Glomerular endothelial cell (primary cell): ENCODE measurements at regions not wholly inside any gene's neighbourhood (a gene's known extent, or its start where the extent isn't known, plus 50 kb on each side); places are given as distances from the start of the nearest gene placed in this dataset.
A peak's percentile ranks its signal among the peaks of the same experiment; 100 is the strongest.

Source experiments
- DNase-seq: peaks from one replicate; pipeline ENCODE4 v3.0.0-alpha.2; 2011; ENCODE audit warnings: low read depth, low spot score; ENCODE audit errors: extremely low read depth

DNA sequence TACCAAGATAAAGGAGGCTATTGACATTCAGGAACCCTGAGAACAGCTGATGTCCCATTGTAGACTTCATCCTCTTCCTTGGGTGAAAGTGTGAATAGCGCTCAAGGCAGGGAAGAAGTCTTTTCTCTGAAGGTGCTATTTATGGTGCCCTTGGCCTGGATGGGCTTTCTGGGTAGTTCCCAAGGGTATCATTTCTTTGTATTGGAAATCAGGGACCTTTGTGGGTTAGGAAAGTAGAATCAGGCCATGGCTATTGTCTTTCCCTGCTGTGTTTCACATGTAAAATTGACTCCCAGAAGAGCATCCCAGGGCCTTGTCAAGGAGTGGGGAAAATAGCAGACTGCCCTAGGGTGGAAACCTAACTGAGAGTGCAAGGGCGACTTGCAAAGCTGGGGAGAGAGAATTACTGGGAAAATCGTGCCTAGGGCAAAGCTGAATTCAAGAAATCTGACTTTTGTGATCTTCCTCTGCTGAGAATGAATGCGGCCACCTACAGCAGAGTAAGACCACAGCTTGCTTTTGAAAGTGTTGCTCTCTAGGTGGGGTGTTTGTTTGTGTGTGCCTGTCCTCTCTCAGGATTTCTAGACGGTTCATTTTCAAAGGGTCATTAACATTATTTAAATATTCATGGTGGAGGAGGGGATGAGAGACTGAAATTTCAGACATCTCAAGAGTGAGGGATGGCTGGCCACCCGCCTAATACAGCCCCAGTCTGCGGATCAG is 160.6 kb downstream of the C9orf152 start:
- no peak for DNase-seq

DNA sequence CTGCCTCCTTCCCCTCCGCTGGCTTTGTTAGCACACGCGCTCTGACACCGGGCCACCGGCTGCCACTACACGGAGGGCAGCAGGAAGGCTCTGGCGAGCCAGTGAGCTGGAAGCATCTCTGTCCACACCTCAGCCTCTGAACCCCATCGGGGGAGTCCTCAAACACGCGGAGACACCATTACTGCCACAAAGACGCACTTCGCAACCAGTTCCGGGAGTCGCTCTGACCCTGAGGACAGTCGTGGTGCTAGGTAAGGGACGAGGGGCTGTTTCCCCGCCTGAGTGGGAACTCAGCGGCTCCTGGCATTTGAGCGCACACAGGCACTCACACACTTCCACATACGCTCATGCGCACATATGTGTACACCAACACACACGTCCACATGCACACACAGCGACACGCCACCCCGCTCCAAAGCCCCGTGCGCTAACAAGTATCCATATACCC is 160.0 kb downstream of the C9orf152 start:
- DNase-seq = no peak

DNA sequence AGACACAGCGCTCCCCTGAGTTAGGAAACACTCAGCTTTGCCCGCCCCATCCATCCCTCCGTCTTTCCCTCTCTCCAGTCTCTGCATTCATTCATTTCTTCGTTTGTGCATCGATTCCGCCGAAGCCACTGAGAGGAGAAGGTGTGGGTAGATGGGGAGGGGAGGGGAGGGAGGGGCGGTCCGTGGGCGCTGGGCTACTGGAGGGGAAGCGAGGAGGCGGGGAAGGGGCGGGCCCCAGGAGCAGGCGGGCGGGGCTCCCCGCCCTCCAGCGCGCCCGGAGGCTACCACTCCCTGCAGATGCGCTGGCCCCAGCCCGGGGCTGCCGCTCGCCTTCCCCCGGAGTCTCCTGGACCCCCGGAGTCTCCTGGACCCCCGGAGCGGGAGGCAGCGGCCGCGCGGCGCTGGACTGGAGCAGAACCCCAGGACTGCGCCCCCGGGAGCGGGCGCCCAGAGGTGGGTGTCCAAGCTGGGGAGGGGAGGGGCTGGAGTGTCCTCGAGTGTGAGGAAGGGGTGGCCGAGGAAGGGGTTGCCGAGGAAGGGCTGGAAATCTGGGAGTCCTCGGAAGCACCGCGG is 159.5 kb downstream of the C9orf152 start:
- no peak for DNase-seq

DNA sequence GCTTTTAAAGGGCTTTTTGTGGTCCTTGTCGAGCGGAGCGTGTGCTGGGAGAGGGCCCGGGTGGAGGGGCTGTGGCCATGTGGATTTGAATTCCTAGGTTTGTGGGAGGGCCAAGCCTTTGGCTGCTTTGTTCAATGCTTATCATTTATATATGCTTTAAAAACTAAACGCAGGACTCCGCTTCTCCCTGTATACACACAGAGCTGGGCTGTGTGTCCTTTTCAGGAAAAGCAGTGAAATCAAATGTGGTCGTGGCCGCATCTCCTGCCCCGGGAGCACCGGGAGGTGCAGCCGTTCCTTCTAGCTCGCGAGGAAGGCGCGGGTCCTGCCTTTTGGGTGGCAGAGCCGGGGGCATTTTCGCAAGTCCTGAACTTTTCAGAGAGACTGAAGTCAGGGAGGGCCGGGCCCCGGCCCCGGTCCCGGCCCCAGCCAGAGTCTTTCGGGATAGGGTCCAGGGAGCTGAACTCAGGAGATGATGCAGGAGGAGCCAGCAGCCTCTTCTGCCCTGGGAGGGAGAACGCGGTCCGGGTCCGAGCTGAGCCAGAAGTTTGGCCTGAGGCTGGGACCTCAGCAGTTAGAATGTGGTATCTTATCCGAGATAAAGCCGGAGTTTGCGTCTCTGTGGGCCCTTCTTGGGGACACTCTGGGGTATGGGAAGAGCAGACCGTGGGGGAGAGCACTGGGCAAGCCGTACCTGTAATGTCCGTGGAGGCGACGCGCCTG is 158.8 kb downstream of the C9orf152 start:
- no peak for DNase-seq

DNA sequence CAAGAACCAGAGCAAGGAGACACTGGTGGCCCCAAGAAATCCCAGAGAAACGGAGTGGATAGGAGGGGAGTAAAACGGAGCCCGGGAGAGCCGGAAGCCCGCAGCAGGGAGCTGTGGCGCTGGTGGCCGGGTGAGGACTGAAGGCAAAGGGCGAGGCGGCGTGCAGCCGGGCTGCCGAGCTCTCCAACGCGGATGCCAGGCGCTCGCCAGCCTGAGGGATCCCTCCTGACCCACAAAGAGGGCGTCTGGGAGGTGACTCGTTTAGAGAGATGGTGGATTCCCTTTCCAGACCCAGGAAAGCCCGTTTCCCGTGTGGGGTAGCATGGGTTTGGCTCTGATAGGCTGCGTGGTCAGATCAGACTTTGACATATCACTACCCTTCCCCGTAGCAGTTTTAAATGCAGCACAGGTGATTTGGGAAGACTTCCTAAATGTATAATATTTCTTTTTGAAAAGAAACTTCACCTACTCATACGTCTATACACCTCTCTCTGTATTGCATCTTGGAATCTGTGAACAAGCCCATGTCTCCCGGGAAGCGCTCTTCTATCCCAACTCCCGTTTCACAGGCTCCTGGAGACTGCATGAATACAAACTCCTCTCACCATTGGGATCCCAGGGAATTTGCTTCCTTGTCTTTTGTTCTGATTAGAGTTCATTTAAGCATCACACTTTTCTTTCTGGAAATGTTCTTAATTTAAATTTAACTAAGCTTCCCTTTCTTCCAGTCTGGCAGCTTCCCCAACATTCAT is 158.1 kb downstream of the C9orf152 start:
- no peak for DNase-seq

DNA sequence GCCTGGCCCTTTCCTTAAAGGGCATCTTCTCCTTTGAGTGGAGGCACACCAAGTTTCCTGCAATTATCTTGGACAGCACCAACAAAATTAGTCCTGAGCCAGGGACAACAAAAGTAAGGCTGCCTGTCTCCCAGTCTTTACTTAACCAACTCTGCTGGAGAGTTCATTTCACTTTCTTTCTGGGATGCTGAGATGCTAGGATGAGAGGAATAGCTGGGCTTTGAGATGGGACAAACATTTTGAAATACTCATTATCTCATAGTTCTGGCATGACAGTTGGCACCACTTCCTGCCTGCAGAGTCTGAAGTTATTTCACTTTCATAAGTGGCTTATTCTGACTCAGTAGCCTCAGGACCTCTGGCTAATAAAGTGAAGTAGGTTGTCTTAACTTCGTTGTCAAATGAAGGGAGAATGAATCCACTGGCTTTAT is 157.0 kb downstream of the C9orf152 start:
- no peak for DNase-seq

DNA sequence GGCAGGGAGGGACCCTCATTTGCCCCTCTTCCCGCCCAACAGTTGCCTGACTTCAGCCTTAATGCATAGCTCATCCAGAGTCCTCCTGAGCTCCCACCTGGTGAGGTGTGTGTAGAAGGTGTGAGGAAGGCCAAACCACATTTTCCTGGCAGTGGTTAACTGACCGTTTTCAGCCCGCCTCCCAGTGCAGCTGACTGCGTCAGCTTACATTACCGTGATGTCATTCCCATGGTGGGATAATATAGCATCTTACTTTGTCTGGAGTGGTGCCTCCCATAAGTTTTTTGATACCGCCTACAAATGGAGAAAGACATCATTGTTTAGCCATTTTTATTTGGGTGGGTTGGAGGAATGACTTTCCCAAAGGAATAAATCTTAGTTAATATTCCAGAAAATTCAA is 151.9 kb downstream of the C9orf152 start:
- DNase-seq = no peak

DNA sequence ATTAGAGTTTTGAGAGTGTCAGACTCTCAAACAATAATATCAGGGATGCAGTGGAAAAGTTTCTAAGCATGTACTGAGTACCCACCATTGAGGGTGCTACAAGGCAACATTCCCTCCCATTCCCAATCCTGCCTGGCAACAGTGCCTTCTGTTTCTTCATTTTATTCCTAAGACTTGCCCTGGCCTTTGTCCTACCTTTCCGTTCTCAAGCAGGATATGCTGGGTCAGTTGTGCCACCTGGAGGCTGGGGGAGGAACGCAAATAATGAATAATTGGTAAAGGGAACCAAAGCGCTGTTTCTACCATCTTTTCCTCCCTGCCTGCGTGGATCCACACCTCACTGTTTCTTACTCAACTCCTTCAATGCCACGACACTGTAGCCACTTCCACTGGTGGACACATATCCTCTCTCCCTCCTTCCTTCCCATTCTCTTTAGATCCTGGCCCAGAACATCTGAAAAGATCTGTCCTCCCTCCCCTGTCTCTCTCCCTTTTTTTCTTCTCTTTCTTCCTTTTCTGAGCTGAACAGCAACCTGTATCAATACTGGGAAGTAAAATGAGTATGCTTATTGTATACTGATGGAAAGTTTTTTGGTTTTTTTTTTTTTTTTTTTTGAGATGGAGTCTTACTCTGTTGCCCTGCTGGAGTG is 149.5 kb downstream of the C9orf152 start:
- no peak for DNase-seq

DNA sequence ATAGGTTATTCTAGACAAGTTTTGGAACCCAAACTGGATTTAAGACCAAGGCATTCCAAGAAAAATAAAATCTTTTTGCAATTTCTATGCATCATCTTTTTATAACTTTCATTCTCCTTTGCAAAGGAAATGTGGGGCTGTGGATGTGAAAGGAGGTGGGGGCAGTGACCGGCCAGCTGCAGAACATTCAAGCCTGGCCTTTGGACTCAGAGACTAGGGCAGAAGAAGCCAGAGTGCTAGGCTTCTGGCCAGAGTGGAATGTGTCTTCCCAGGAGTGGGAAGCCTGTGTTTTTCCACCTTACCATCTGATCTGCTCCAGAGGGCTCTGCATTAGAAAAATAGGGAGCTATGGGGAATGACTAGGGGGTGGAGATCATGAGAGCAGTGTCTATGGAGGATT is 148.5 kb downstream of the C9orf152 start:
- DNase-seq = no peak

DNA sequence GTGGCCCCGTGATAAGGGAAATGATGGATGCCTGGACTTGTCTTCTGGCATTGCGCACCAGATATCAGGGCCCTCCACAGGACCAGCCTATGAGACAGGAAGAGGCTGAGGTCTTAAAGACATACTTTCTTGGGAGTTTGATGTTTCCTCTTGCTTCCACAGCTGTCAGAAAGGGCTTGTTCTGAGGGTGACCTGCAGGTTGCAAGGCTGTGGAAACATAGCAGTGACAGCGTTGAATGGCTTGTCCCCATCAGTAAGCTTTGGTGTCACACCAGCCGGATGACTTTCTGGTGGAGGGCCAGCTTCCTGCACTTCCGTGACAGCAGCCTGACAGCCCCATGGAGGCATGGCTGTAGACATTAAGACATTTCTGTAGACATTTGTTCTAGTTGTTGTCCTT is 143.2 kb downstream of the C9orf152 start:
- DNase-seq = no peak

DNA sequence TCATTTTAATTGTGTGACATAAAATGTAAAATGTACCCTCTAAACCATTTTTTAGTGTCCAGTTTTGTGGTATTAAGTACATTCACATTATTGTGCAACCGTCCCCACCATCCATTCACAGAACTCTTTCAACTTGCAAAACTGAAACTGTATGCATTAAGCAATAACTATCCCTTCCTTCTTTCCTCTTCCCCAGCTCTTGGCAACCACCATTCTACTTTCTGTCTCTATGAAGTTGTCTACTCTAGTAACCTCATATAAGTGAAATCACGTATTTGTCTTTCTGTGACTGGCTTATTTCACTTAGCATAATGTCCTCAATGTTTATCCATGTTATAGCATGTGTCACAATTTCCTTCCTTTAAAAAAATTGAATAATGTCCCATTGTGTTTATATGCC is 142.4 kb downstream of the C9orf152 start:
- DNase-seq = no peak

DNA sequence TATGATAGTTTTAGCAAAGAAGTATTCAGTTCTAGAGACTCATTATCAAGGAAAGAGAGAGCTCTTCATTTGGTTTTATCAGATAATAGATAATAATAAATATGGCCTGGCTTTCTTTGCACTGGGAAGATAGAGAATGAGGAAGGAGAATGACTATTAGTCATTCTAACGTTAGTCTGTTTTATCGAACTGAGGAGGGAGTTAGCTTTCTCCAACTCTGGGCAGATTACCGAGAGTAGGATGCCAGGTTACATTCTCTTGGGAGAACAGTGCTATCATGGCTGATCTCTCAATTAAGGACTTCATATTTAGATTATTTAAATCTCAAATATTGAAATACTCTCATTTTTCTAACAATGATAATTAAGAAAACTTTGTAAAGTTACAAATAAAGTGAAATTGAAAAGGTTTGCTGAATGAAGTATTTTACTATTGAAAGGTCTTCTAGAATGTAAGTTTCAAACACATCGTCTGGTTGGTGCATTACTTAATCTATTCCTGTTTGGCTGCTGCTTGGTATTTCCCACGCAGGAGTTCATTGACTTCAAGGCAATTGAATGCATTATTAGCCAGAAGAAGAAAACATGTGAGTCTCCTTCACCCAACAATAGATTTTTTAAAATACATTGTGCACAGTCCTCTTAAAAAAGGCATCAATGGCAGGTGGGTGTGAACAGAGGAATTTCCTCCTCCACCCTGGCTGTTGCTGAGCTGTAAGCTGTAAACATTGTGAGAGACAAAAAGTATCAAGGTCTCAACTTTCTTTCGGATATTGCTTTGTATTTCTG is 140.8 kb downstream of the C9orf152 start:
- DNase-seq = no peak

DNA sequence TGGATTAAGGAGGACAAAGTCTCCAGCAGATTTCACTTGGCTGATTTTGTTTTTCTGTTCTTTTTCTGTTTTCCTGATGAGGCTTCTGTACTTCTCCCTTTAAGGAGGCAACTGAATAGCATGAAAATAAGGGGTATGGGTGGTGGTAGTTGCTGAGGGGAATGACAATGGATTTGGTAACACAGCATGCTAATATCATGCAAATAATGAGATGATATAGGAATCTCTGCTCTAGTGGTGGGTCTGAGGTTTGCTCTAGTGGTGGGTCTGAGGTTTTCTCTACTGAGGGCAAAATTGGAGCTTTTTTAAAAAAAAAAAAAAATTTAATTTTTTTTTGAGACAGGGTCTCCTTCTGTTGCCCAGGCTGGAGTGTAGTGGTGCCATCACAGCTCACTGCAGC is 139.7 kb downstream of the C9orf152 start:
- no peak for DNase-seq

DNA sequence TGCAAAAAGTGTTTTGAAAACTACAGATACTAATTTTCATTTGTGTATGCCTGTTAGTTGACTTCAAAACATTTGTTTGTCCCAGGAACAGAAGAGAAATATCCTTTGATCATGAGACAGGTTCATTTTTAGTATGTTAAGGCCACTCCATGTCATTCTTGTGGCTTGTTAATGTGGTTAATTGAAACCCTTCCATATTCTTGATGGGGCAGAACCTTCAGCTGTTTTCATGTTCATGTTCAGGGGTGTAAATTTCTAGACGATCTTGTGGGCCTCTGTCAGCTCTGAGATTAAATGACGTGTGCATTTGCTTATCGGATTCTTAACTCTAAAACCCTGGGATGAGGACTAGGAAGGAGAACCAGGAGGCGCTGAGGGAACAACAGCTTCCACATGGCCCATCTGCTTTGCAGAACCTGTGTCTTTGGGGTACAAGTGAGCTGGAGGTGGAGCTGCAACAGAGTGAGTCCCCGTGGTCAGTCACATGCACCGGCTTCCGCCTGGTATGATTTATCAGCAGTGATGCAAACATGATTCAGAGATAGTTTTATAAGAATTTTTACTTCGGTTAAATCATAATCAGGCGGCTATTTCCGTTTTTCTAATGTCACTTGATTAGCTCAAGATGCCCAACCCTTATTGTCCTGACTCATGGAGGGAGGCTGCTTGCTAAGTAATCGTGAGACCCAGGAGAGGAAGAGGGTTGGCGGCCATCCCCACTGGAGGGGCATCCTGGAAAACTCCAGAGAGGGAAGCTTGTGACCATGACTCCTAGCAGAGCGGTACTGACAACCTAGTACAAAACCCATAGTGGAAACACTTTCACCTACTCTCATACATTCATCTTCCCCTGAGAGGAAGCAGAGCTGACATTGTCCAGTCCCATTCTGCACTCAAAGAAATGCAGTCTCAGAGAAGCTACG is 138.4 kb downstream of the C9orf152 start:
- DNase-seq = peak; percentile 68

DNA sequence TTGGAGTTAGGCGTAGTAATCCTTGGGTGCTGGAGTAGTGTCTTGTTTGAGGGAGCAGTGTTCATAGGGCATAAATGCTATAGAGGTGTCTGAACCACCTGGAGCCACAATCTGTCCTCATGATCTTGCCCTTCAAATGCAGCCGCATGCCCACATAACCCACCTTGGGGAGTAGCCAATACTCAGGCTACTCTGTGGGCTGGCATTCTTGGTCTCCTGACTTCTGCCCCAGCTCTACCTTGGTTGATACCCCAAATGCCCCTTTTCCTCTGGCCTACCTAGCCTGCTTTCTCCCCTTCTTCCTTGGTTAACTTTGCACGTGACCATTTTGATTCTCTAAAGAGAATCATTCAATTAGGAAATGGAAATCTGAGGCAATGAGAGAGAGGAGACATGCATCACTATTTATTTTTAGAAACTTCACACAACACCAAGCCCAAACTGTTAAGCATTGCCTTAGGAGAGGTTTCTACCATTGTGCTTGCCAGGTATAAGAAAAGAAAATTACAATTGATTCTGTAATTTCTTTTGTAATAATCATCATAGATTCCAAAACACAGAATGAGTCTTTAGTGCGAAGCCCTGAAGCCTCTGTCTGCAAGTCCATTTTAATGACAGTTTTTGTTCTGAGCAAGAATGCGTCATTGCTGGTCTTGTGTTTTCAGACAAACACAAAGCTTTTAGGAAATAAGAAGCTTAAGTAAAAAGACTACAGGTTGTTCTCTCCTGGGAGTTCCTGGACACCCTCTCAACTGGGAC is 135.2 kb downstream of the C9orf152 start:
- no peak for DNase-seq

DNA sequence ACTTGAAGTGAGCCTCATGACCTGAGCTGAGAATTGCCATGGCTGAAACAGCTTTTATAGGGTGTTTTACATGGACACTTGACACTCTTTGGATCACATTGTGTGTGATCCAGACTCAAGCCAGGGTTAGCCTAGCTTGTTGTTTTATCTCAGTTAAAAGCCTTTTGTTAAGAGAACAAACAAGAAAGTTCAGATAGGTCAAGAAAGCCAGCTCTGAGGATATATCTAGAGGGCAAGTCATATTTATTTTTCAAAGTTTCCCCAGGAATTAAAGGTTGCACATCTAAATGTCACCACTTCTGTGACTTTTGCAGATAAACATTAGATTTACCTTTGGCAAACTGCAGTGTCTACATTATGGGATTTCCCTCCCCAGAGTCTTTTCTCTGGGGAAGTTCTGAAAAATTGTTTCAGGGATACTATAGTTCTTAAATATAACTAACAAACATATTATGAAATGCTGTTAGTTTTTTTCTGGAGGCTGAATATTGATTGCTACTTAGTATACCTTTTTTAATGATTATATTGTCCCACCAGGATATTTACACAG is 134.5 kb downstream of the C9orf152 start:
- DNase-seq = no peak

DNA sequence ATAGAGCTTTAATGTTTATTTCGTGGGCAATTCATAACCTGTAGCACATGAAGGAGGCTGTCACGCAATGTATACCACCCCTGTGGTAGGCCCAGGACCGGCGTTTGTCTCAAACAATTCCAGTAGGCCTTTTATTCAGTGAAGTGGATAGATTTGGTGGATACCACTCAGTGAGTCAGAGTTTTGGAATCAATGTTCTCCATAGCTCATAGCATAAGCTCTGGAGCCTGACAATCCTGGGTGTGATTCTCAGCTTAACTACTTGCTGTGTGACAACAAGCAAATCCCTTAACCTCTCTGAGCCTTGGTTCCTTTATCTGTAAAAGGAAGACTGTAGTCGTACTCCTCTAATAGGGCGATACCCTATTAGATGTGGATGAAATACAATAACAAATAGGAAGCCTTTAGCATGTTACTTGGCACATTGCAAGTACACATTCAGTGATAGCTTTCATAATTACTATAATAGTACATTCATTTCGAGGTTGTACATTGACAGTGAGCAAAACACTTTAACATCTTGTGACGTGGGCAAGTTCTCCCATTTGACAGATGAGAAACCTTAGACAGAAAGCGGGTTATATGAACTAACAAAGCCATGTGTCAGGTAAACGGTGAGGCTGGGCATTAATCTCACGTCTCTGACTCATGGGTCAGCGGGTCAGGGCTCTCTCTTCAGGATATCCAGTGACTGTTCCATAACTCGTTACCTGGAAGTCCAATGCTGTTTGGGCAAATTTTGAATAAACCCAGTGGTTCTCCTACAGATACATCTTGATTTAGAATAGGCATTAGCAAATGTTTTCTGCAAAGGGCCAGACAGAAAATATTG is 130.8 kb downstream of the C9orf152 start:
- no peak for DNase-seq
